ENCODE measurements at regions not wholly inside any gene's neighbourhood (a gene's known extent, or its start where the extent isn't known, plus 50 kb on each side); places are given as distances from the start of the nearest gene placed in this dataset.

GRCh38 chr5:30957591-30957990 lies 235.9 kb upstream of the CDH6 start:
- in situ Hi-C loops (cut with MboI; ENCODE audit: low pct_unique_long_range_greater_than_20kb, low sequenced_read_pairs, unreplicated experiment) = no loop called here
- TF ChIP-seq CTCF (IDR thresholded peaks at IDR 0.05; ENCODE audit: extremely low read depth, insufficient read depth, missing control alignments) = no peak
- DNase-seq (ENCODE audit: low spot score) = no peak

- DNase-seq (ENCODE audit: low spot score) = no peak
- no peak for TF ChIP-seq CTCF (IDR thresholded peaks at IDR 0.05; ENCODE audit: extremely low read depth, insufficient read depth, missing control alignments)
- in situ Hi-C loops (cut with MboI; ENCODE audit: low pct_unique_long_range_greater_than_20kb, low sequenced_read_pairs, unreplicated experiment) = no loop called here
These were observed 237.2 kb upstream of the CDH6 start for GRCh38 chr5:30956251-30956650.

- in situ Hi-C loops (cut with MboI; ENCODE audit: low pct_unique_long_range_greater_than_20kb, low sequenced_read_pairs, unreplicated experiment) = no loop called here
- TF ChIP-seq CTCF (IDR thresholded peaks at IDR 0.05; ENCODE audit: extremely low read depth, insufficient read depth, missing control alignments) = no peak
These were observed 256.4 kb upstream of the CDH6 start for GRCh38 chr5:30937070-30937469.

GRCh38 chr5:30933599-30933998 lies 259.9 kb upstream of the CDH6 start:
- DNase-seq (ENCODE audit: low spot score) = no peak
- no peak for TF ChIP-seq CTCF (IDR thresholded peaks at IDR 0.05; ENCODE audit: extremely low read depth, insufficient read depth, missing control alignments)
- in situ Hi-C loops (cut with MboI; ENCODE audit: low pct_unique_long_range_greater_than_20kb, low sequenced_read_pairs, unreplicated experiment) = no loop called here

More at GRCh38 chr5:30937070-30937469, 256.4 kb upstream of the CDH6 start:
- DNase-seq (ENCODE audit: low spot score) = no peak

GRCh38 chr5:30932273-30933017 lies 261.0 kb upstream of the CDH6 start:
- TF ChIP-seq CTCF (IDR thresholded peaks at IDR 0.05; ENCODE audit: extremely low read depth, insufficient read depth, missing control alignments) = no peak
- in situ Hi-C loops (cut with MboI; ENCODE audit: low pct_unique_long_range_greater_than_20kb, low sequenced_read_pairs, unreplicated experiment) = no loop called here
- DNase-seq (ENCODE audit: low spot score) = no peak

GRCh38 chr5:30930736-30931135 lies 262.8 kb upstream of the CDH6 start:
- in situ Hi-C loops (cut with MboI; ENCODE audit: low pct_unique_long_range_greater_than_20kb, low sequenced_read_pairs, unreplicated experiment) = no loop called here
- TF ChIP-seq CTCF (IDR thresholded peaks at IDR 0.05; ENCODE audit: extremely low read depth, insufficient read depth, missing control alignments) = no peak
- no peak for DNase-seq (ENCODE audit: low spot score)
